Suprapubic skin (tissue), 4 donors: ENCODE measurements at regions not wholly inside any gene's neighbourhood (a gene's known extent, or its start where the extent isn't known, plus 50 kb on each side); places are given as distances from the start of the nearest gene placed in this dataset.

Experiments used
- DNase-seq, 2 donors: peaks; one replicate each; pipeline ENCODE4 v3.0.0-alpha.2; 2019; ENCODE audit warnings: low spot score in 2 of 2
- H3K27ac ChIP-seq: fragments of 200-600 bp; sonication (generic); one replicate; pipeline ENCODE4 v1.5.1; 2019
- H3K27me3 ChIP-seq: fragments of 200-600 bp; sonication (generic); one replicate; pipeline ENCODE4 v1.5.1; 2019
- H3K36me3 ChIP-seq: fragments of 200-600 bp; sonication (generic); one replicate; pipeline ENCODE4 v1.5.1; 2019
- H3K4me1 ChIP-seq: fragments of 200-600 bp; sonication (generic); one replicate; pipeline ENCODE4 v1.5.1; 2019
- H3K4me3 ChIP-seq: fragments of 200-600 bp; sonication (generic); one replicate; pipeline ENCODE4 v1.5.1; 2019; ENCODE audit warnings: mild to moderate bottlenecking
- H3K9me3 ChIP-seq: fragments of 200-600 bp; sonication (generic); one replicate; pipeline ENCODE4 v1.5.1; 2019
- CTCF ChIP-seq, 2 donors: fragments of 200-600 bp in 1 of 2; fragments of 450-650 bp in 1 of 2; sonication (generic) in 1 of 2; IDR thresholded peaks; one replicate each; pipeline ENCODE4 v1.5.1; 2016 to 2019; ENCODE audit warnings: antibody characterized with exemption in 2 of 2, mild to moderate bottlenecking in 1 of 2, moderate library complexity in 1 of 2
- EP300 ChIP-seq: sonication (generic); formaldehyde crosslinking; IDR thresholded peaks from one replicate; pipeline ENCODE4 v1.6.1; 2017; ENCODE audit warnings: antibody characterized with exemption
- POLR2A ChIP-seq, 2 donors: fragments of 450-650 bp; IDR thresholded peaks; one replicate each; pipeline ENCODE4 v1.6.1; 2017; ENCODE audit warnings: antibody characterized with exemption in 2 of 2, mild to moderate bottlenecking in 2 of 2, moderate library complexity in 2 of 2
- POLR2AphosphoS5 ChIP-seq, 3 donors: sonication (generic); formaldehyde crosslinking; IDR thresholded peaks; one replicate each; pipeline ENCODE4 v1.6.1; 2017; ENCODE audit warnings: antibody characterized with exemption in 3 of 3
- WGBS: methylation state at CpG from one replicate; pipeline ENCODE4 v1.1.5; 2018; 5-methylcytosine and 5-hydroxymethylcytosine counted together

DNA sequence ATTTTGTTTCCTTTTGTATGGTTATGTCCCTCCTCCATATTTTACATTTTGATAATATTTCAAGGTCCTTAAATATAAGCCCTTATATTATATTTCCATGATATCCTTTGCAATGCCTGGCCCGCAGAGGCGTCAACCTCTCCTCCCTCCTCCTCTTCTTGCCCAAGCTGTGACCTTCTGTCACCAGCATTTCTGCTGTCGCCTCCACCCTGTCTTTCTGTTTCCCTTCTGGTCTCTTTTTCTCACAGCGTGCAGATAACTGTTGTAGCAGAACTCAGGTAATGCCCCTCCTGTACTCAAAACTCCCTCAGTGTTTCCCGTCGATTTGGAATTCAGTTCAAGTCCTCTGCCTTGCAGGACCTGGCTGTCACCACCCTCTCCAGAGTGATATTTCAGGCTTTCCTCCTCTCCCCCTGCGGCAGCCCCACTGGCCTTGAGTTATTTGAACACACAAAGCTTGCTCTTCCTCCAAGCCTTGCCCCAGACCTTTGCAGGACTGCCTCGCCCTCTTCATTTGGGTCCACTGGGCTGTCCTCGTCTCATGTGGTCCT is 709.3 kb downstream of the DCDC2C start:
- DNase-seq, result no peak
- TF ChIP-seq EP300 (no peak), POLR2A (IDR thresholded peaks at IDR 0.05) (no peak), CTCF (IDR thresholded peaks at IDR 0.05) (no peak)
- 80% methylated on average over 9 of the region's 9 CpGs for WGBS
- Histone ChIP-seq H3K27me3 (no peaks in the 10 kb centered on the region), H3K9me3 (no peaks in the 10 kb centered on the region), H3K4me1 (no peaks in the 10 kb centered on the region), H3K4me3 (no peak overlapping the region), H3K27ac (no peak overlapping the region), H3K36me3 (no peaks in the 10 kb centered on the region)

DNA sequence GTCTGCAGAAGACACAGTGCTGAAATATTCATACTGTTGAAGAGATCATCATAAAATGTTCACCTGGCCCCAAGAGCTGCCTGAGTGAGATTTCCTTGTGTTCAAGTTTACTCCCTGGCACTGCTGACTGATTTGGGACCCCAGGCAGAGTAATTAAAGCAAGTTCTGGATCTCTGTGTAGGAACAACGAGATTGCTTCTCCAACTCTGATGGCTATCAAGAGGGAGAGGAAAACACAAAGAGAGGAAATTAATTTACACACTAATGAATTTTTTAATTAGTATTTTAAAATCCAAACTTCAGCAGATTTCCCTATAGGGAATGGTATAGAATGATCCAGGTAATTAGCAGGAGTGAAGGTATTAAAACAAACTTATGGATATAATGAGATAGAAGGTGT is 711.8 kb downstream of the DCDC2C start:
- H3K4me1 ChIP-seq, result no peaks in the 10 kb centered on the region
- DNase-seq, result no peak
- no peak for TF ChIP-seq POLR2A (IDR thresholded peaks at IDR 0.05)
- TF ChIP-seq POLR2AphosphoS5 (IDR thresholded peaks at IDR 0.05), result no peak
- no peak for TF ChIP-seq CTCF (IDR thresholded peaks at IDR 0.05)
- TF ChIP-seq EP300, result no peak
- 28% methylated on average over 1 of the region's 1 CpG for WGBS
- no peaks in the 10 kb centered on the region for H3K9me3 ChIP-seq
- no peaks in the 10 kb centered on the region for H3K36me3 ChIP-seq
- no peak overlapping the region for H3K27ac ChIP-seq
- no peaks in the 10 kb centered on the region for H3K27me3 ChIP-seq
- H3K4me3 ChIP-seq, result no peak overlapping the region

GRCh38 chr2:4415810-4416413 is 712.5 kb downstream of the DCDC2C start:
- Histone ChIP-seq H3K4me3 (no peak overlapping the region), H3K9me3 (no peaks in the 10 kb centered on the region), H3K4me1 (no peaks in the 10 kb centered on the region), H3K36me3 (no peaks in the 10 kb centered on the region), H3K27me3 (no peaks in the 10 kb centered on the region), H3K27ac (no peak overlapping the region)
- DNase-seq, result no peak
- TF ChIP-seq POLR2AphosphoS5 (IDR thresholded peaks at IDR 0.05), result no peak
- TF ChIP-seq POLR2A (IDR thresholded peaks at IDR 0.05), result no peak
- TF ChIP-seq CTCF (IDR thresholded peaks at IDR 0.05), result no peak
- no peak for TF ChIP-seq EP300
- WGBS, result 95% methylated on average over 1 of the region's 1 CpG

GRCh38 chr2:4416431-4416830 is 713.1 kb downstream of the DCDC2C start:
- WGBS, result 75% methylated on average over 4 of the region's 4 CpGs
- Histone ChIP-seq H3K27me3 (no peaks in the 10 kb centered on the region), H3K27ac (no peak overlapping the region), H3K9me3 (no peaks in the 10 kb centered on the region), H3K4me1 (no peaks in the 10 kb centered on the region), H3K4me3 (no peak overlapping the region), H3K36me3 (no peaks in the 10 kb centered on the region)
- no peak for DNase-seq
- TF ChIP-seq EP300, result no peak
- TF ChIP-seq POLR2A (IDR thresholded peaks at IDR 0.05), result no peak
- no peak for TF ChIP-seq POLR2AphosphoS5 (IDR thresholded peaks at IDR 0.05)
- TF ChIP-seq CTCF (IDR thresholded peaks at IDR 0.05), result no peak

- Histone ChIP-seq H3K36me3 (no peaks in the 10 kb centered on the region), H3K4me3 (no peak overlapping the region), H3K9me3 (no peaks in the 10 kb centered on the region), H3K4me1 (no peaks in the 10 kb centered on the region), H3K27me3 (no peaks in the 10 kb centered on the region), H3K27ac (no peak overlapping the region)
- TF ChIP-seq POLR2AphosphoS5 (IDR thresholded peaks at IDR 0.05) (no peak), EP300 (no peak), POLR2A (IDR thresholded peaks at IDR 0.05) (no peak), CTCF (IDR thresholded peaks at IDR 0.05) (no peak)
- DNase-seq, result no peak
- WGBS, result 92% methylated on average over 6 of the region's 6 CpGs
These were observed 714.4 kb downstream of the DCDC2C start for GRCh38 chr2:4417771-4418170.
